ENCODE measurements at regions not wholly inside any gene's neighbourhood (a gene's known extent, or its start where the extent isn't known, plus 50 kb on each side); places are given as distances from the start of the nearest gene placed in this dataset.

- TF ChIP-seq CTCF (IDR thresholded peaks at IDR 0.05; ENCODE audit: low read depth, low read length) (no peak), EZH2phosphoT487 (IDR thresholded peaks at IDR 0.05; ENCODE audit: low read depth) (no peak)
Measured at GRCh38 chr14:95460647-95461478, 55.6 kb downstream of the SYNE3 start.
